ENCODE measurements at regions not wholly inside any gene's neighbourhood (a gene's known extent, or its start where the extent isn't known, plus 50 kb on each side); places are given as distances from the start of the nearest gene placed in this dataset.

DNA sequence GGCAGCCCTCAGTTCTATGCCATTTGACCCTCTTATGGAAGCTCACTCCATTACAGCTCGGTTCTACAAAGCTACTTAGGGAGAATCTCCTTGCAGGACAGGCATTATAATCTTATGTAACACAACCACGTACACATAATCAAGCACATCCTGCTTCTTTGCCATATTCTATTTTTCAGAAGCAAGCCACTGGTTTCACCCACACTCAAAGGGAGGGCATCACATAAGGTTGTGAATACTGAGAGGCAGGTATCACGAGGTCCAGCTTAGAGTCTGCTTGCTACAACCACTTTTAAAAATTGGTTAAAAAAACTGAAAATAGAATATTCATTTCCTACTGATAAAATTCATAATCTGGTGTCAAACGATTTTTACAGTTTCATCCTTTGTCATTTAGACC lies 589.2 kb downstream of the SLC16A7 start:
- Histone ChIP-seq H3K36me3 (ENCODE audit: control insufficient read depth, insufficient read depth, low read length) (no peaks in the 10 kb centered on the region), H3K4me1 (ENCODE audit: control insufficient read depth, insufficient read depth, low read length, poor library complexity, severe bottlenecking) (no peaks in the 10 kb centered on the region), H3K9me3 (ENCODE audit: control insufficient read depth, low read length) (no peaks in the 10 kb centered on the region), H3K27ac (ENCODE audit: low read depth, low read length, severe bottlenecking) (no peak overlapping the region), H3K4me3 (ENCODE audit: extremely low read depth, insufficient read depth, low read length, poor library complexity, severe bottlenecking) (no peak overlapping the region)
- WGBS, 2 experiments (ENCODE audit: insufficient coverage in 2 of 2), result 67 to 84% methylated on average over 1 to 3 of the region's 4 CpGs

DNA sequence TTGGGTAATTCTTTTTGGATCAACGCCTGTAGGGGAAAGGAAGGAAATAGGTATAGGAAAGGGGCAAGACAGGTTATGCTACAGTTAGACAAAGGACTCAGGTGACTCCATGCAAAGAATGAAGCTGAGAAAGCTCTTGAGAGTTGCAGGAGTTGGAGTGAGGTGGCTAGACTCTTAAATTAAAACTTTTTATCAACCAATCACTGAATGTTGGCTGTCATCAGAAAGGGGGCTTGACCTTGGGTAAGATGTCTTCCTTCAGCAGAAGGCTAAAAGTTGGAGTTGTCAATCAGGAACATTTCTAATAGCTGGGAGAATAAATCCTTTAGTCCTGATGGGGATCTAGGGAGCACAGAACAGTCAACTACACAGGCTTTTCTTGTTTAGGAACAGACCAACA lies 595.4 kb downstream of the SLC16A7 start:
- Histone ChIP-seq H3K27ac (ENCODE audit: low read depth, low read length, severe bottlenecking) (no peak overlapping the region), H3K4me1 (ENCODE audit: control insufficient read depth, insufficient read depth, low read length, poor library complexity, severe bottlenecking) (no peaks in the 10 kb centered on the region), H3K36me3 (ENCODE audit: control insufficient read depth, insufficient read depth, low read length) (no peaks in the 10 kb centered on the region), H3K9me3 (ENCODE audit: control insufficient read depth, low read length) (no peaks in the 10 kb centered on the region), H3K4me3 (ENCODE audit: extremely low read depth, insufficient read depth, low read length, poor library complexity, severe bottlenecking) (no peak overlapping the region)
- WGBS, 2 experiments (ENCODE audit: insufficient coverage in 2 of 2), result 89 to 100% methylated on average over 1 of the region's 1 CpG

DNA sequence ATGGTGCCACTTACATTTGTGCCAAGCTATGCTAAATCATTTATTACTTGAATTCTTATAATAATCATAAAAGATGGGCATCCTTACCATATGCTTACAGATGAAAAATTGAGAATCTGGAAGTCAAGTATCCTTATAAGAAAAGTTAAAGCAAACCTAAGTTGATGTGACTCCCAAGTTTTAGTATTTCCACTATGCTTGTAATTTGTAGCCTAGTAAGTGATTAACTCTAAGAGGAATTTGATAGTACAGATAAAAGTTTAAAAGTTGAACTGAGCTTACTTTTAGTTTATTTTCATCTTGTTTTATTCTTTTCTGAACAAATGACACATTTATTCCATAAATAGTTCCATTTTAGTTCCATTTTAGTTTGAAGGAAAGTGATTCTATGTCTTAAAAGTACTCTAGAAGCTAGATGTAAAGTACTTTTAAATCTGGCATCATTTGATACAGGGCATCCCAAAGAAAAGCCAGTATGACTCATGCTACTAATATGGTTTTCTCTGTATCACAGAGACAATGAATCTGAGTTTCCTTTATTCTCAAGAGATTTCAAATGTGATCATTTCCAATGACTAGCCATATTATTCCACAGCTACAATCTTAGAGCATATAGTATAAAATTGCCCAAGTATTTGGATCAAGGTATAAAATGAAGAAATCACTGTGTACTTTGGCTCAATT lies 596.0 kb downstream of the SLC16A7 start:
- no peaks in the 10 kb centered on the region for H3K9me3 ChIP-seq (ENCODE audit: control insufficient read depth, low read length)
- no peaks in the 10 kb centered on the region for H3K4me1 ChIP-seq (ENCODE audit: control insufficient read depth, insufficient read depth, low read length, poor library complexity, severe bottlenecking)
- H3K4me3 ChIP-seq (ENCODE audit: extremely low read depth, insufficient read depth, low read length, poor library complexity, severe bottlenecking), result no peak overlapping the region
- no peaks in the 10 kb centered on the region for H3K36me3 ChIP-seq (ENCODE audit: control insufficient read depth, insufficient read depth, low read length)
- H3K27ac ChIP-seq (ENCODE audit: low read depth, low read length, severe bottlenecking), result no peak overlapping the region

DNA sequence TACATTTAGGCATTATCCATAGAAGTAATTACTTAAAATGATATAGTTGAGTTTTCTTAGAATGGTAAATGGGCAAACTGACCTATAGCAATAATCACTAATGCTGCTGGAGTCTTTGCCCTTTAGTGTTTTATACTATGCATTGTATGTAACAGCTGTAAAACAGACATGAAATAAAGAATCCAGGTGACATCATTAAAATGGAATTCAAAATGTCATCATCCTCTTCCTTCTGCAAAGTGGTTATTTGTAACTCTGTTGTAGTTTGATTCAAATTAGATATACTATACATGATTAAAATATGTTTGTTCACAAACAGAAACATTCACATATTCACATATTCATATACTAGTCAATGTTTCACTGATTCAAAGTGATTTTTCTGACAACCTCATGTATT lies 598.8 kb downstream of the SLC16A7 start:
- Histone ChIP-seq H3K4me3 (ENCODE audit: extremely low read depth, insufficient read depth, low read length, poor library complexity, severe bottlenecking) (no peak overlapping the region), H3K36me3 (ENCODE audit: control insufficient read depth, insufficient read depth, low read length) (no peaks in the 10 kb centered on the region), H3K9me3 (ENCODE audit: control insufficient read depth, low read length) (no peaks in the 10 kb centered on the region), H3K27ac (ENCODE audit: low read depth, low read length, severe bottlenecking) (no peak overlapping the region), H3K4me1 (ENCODE audit: control insufficient read depth, insufficient read depth, low read length, poor library complexity, severe bottlenecking) (no peaks in the 10 kb centered on the region)

DNA sequence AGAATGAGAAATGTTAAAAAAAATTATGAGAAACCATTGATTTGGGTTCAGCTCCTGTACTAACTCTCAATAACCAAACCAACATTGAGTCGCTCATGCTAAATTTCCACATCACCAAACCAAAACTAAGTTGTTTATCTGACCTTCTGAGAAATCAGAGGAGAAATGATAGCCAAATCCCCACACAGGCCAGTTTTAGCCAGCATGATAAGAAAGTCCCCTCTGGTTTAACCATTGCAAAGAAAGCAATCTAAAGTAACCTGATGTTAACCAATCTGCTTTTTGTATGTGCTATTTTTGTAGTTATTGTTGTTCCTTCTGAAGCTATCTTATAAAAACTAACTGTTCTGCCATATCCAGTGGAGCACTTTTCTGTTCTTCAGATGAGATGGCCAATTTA lies 599.7 kb downstream of the SLC16A7 start:
- WGBS, 2 experiments (ENCODE audit: insufficient coverage in 2 of 2), result 43 to 100% methylated on average over 1 of the region's 1 CpG

DNA sequence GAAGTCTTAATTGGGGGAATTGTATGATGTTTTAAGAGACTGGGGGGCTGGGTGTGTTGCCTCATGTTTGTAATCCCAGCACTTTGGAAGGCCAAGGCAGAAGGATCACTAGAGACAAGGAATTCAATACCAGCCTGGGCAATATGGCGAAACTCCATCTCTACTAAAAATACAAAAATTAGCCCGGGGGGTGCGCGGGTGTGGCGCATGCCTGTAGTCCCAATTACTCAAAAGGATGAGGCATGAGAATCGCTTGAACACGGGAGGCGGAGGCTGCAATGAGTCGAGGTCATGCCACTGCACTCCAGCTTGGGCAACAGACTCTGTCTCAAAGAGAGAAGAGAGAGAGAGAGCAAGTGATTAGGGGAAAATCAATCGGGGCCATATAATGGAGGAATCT lies 600.5 kb downstream of the SLC16A7 start:
- Histone ChIP-seq H3K4me1 (ENCODE audit: control insufficient read depth, insufficient read depth, low read length, poor library complexity, severe bottlenecking) (no peaks in the 10 kb centered on the region), H3K27ac (ENCODE audit: low read depth, low read length, severe bottlenecking) (no peak overlapping the region), H3K9me3 (ENCODE audit: control insufficient read depth, low read length) (no peaks in the 10 kb centered on the region), H3K36me3 (ENCODE audit: control insufficient read depth, insufficient read depth, low read length) (no peaks in the 10 kb centered on the region), H3K4me3 (ENCODE audit: extremely low read depth, insufficient read depth, low read length, poor library complexity, severe bottlenecking) (no peak overlapping the region)
- 95 to 98% methylated on average over 9 to 10 of the region's 10 CpGs for WGBS, 2 experiments (ENCODE audit: insufficient coverage in 2 of 2)

More for the DNA sequence above, 599.7 kb downstream of the SLC16A7 start:
- no peaks in the 10 kb centered on the region for H3K36me3 ChIP-seq (ENCODE audit: control insufficient read depth, insufficient read depth, low read length)
- no peak overlapping the region for H3K4me3 ChIP-seq (ENCODE audit: extremely low read depth, insufficient read depth, low read length, poor library complexity, severe bottlenecking)
- H3K4me1 ChIP-seq (ENCODE audit: control insufficient read depth, insufficient read depth, low read length, poor library complexity, severe bottlenecking), result no peaks in the 10 kb centered on the region
- no peak overlapping the region for H3K27ac ChIP-seq (ENCODE audit: low read depth, low read length, severe bottlenecking)
- no peaks in the 10 kb centered on the region for H3K9me3 ChIP-seq (ENCODE audit: control insufficient read depth, low read length)

DNA sequence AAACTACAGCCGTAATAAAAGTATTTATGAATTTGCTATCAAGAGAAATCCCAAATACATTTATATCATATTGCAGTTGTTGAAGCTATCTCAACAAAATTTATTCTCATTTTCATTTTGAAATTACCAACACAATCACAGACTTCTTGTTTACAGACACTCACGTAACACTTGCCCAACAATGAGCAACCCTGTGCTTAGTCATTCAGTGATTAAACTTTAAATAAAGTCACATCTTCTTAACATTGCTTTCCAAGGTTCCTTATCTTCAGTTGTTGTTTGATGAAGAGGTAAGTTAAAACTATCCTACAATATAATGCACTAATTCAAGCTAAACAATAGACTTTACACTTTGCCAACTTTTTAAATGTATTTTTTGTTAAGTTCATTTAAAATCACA lies 601.8 kb downstream of the SLC16A7 start:
- Histone ChIP-seq H3K4me3 (ENCODE audit: extremely low read depth, insufficient read depth, low read length, poor library complexity, severe bottlenecking) (no peak overlapping the region), H3K4me1 (ENCODE audit: control insufficient read depth, insufficient read depth, low read length, poor library complexity, severe bottlenecking) (peaks cover under 1% of the 10 kb centered on the region), H3K27ac (ENCODE audit: low read depth, low read length, severe bottlenecking) (no peak overlapping the region), H3K9me3 (ENCODE audit: control insufficient read depth, low read length) (no peaks in the 10 kb centered on the region), H3K36me3 (ENCODE audit: control insufficient read depth, insufficient read depth, low read length) (no peaks in the 10 kb centered on the region)
- 100% methylated on average over 1 of the region's 2 CpGs for WGBS, 2 experiments (ENCODE audit: insufficient coverage in 2 of 2)

DNA sequence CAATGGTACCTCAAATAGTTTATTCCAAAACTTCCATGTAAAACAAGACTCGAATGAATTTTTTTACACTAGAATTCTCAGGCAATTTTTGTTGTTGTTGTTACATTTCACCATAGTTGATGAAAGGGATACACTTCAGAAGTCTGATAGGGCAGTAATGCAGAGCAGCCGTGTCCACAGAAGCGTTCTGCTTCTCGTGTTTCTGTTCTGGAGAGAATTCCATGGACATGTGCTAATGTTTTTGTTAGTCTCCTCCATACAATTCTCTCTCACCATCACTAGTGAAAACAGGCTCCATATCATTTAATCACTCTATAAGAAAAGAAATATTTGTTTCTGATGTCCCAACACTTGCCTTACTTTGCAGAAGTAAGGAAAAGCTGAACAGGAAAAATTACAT lies 606.1 kb downstream of the SLC16A7 start:
- Histone ChIP-seq H3K36me3 (ENCODE audit: control insufficient read depth, insufficient read depth, low read length) (no peaks in the 10 kb centered on the region), H3K9me3 (ENCODE audit: control insufficient read depth, low read length) (no peaks in the 10 kb centered on the region), H3K4me3 (ENCODE audit: extremely low read depth, insufficient read depth, low read length, poor library complexity, severe bottlenecking) (no peak overlapping the region), H3K27ac (ENCODE audit: low read depth, low read length, severe bottlenecking) (no peak overlapping the region), H3K4me1 (ENCODE audit: control insufficient read depth, insufficient read depth, low read length, poor library complexity, severe bottlenecking) (peaks cover 10% of the 10 kb centered on the region)
- 60 to 80% methylated on average over 1 of the region's 4 CpGs for WGBS, 2 experiments (ENCODE audit: insufficient coverage in 2 of 2)

DNA sequence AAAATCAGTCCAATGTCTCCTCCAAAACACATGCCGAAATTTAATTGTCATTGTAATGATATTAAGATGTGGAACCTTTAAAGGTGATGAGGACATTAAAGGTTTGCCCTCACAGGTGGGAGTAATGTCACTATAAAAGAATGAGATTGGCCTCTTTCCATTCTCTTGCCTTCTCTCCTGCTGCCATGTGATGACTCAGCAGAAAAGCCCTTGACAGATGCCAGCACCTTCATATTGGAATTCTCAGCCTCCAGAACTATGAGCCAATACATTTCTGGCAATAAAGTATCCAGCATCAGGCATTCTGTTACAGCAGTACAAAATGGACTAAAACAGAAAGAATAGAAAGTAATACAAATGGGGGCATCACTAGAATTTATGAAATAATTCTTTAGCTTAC lies 609.7 kb downstream of the SLC16A7 start:
- no peak overlapping the region for H3K27ac ChIP-seq (ENCODE audit: low read depth, low read length, severe bottlenecking)
- H3K36me3 ChIP-seq (ENCODE audit: control insufficient read depth, insufficient read depth, low read length), result no peaks in the 10 kb centered on the region
- H3K4me3 ChIP-seq (ENCODE audit: extremely low read depth, insufficient read depth, low read length, poor library complexity, severe bottlenecking), result no peak overlapping the region
- WGBS, 2 experiments (ENCODE audit: insufficient coverage in 2 of 2), result no CpG with 5 or more reads among the region's 1 CpG
- H3K9me3 ChIP-seq (ENCODE audit: control insufficient read depth, low read length), result no peaks in the 10 kb centered on the region
- peaks cover 10% of the 10 kb centered on the region for H3K4me1 ChIP-seq (ENCODE audit: control insufficient read depth, insufficient read depth, low read length, poor library complexity, severe bottlenecking)

DNA sequence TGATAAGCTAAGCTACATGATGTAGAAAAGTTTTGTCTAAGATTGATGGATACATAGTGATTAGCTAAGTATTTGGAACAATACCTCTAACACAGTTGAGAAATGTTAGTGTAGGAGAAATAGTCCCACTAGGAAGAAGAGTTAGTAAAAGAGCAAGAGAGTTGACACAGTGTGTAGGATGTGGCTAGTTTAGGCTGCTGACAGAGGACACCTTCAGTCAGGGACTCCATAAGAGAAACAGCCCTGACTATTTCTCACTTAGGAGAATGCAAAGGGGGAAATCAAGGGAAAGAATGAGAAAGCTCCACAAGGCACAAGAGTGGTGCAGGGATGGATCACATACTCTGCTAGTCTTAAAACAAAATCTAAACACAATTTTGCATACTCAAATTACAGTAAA lies 613.7 kb downstream of the SLC16A7 start:
- no peak overlapping the region for H3K27ac ChIP-seq (ENCODE audit: low read depth, low read length, severe bottlenecking)
- no peaks in the 10 kb centered on the region for H3K4me1 ChIP-seq (ENCODE audit: control insufficient read depth, insufficient read depth, low read length, poor library complexity, severe bottlenecking)
- H3K9me3 ChIP-seq (ENCODE audit: control insufficient read depth, low read length), result peaks cover 10% of the 10 kb centered on the region
- no peaks in the 10 kb centered on the region for H3K36me3 ChIP-seq (ENCODE audit: control insufficient read depth, insufficient read depth, low read length)
- no peak overlapping the region for H3K4me3 ChIP-seq (ENCODE audit: extremely low read depth, insufficient read depth, low read length, poor library complexity, severe bottlenecking)

DNA sequence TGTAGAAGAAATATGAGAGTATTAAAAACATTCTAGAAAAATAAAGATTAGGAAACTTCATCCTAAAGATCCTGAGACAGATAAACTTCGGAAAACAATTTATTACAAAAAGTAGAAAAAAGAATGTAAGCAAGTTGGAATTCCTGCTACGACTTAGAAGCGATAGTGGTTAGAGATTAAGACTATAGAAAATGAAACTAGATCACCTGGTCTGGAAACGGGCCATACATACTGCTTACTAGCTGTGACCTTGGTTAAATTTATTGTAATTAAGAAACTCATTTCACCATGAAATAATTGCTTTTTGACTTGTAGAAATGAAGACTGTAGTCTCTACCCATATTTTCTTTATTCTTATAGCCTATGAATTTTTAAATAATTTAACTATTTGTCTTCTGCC lies 614.1 kb downstream of the SLC16A7 start:
- no peaks in the 10 kb centered on the region for H3K36me3 ChIP-seq (ENCODE audit: control insufficient read depth, insufficient read depth, low read length)
- H3K4me1 ChIP-seq (ENCODE audit: control insufficient read depth, insufficient read depth, low read length, poor library complexity, severe bottlenecking), result no peaks in the 10 kb centered on the region
- 75% methylated on average over 2 of the region's 4 CpGs; no CpG with 5 or more reads in 1 of the 2 experiments for whole genome bisulfite sequencing, 2 experiments (ENCODE audit: insufficient coverage in 2 of 2)
- H3K27ac ChIP-seq (ENCODE audit: low read depth, low read length, severe bottlenecking), result no peak overlapping the region
- H3K9me3 ChIP-seq (ENCODE audit: control insufficient read depth, low read length), result peaks cover 10% of the 10 kb centered on the region
- no peak overlapping the region for H3K4me3 ChIP-seq (ENCODE audit: extremely low read depth, insufficient read depth, low read length, poor library complexity, severe bottlenecking)
